ENCODE measurements at regions not wholly inside any gene's neighbourhood (a gene's known extent, or its start where the extent isn't known, plus 50 kb on each side); places are given as distances from the start of the nearest gene placed in this dataset.

- H3K27me3 ChIP-seq, result no peaks in the 10 kb centered on the region
- DNase-seq, result no peak
- TF ChIP-seq CTCF (IDR thresholded peaks at IDR 0.05) (no peak), POLR2A (IDR thresholded peaks at IDR 0.05) (no peak)
- no peaks in the 10 kb centered on the region for H3K9me3 ChIP-seq
- no peaks in the 10 kb centered on the region for H3K4me1 ChIP-seq
- H3K27ac ChIP-seq, result no peak overlapping the region
- no peaks in the 10 kb centered on the region for H3K36me3 ChIP-seq
- H3K4me3 ChIP-seq, result no peak overlapping the region
These were observed 385.1 kb downstream of the CADM1 start for GRCh38 chr11:115119146-115119545.

Measured in Peyer's patch (tissue), 4 donors.